Astrocyte (in vitro differentiated cells and primary cell): ENCODE measurements at regions not wholly inside any gene's neighbourhood (a gene's known extent, or its start where the extent isn't known, plus 50 kb on each side); places are given as distances from the start of the nearest gene placed in this dataset.

Experiments
- EZH2 ChIP-seq: IDR thresholded peaks from 2 replicates; pipeline ENCODE4 v1.6.1; 2012; ENCODE audit warnings: mild to moderate bottlenecking, low read length, inconsistent platforms; ENCODE audit not compliant: insufficient read depth
- TF ChIP-seq, protein P1 (sequence below): IDR thresholded peaks from 2 replicates; pipeline ENCODE4 v1.5.1; 2011; ENCODE audit warnings: low read depth, mild to moderate bottlenecking, inconsistent platforms, low read length, moderate library complexity; ENCODE audit not compliant: insufficient read depth

DNA sequence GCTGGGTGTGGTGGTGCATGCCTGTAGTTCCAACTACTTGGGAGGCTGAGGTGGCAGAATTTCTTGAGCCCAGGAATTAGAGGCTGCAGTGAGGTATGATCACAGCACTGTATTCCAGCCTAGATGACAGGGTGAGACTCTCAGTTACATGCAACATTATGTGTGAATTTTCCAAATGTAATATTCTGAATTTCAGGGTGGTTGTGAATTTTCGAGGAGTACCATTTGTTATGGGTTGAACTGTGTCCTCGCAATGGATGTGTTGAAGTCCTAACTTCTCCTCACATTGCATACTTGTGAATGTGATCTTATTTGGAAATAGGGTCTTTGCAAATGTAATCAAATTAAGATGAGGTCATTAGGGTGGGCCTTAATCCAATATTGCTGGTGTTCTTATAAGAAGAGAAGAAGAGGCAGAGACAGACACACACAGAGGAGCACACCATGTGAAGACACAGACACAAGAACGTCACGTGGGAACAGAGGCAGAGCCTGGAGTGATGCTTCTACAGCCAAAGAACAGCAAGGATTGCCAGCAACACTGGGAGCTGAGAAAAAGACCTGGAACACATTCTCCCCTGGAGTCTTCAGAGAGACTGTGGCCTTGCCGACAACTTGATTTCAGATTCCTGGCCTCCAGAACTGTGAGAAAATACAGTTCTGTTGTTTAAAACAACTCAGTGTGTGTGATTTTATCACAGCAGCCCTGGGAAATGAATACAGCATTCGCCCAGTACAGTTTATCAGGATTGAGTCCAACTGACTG lies 91.9 kb downstream of the ZNF783 start:
- TF ChIP-seq EZH2: no peak
- TF ChIP-seq, protein P1, sequence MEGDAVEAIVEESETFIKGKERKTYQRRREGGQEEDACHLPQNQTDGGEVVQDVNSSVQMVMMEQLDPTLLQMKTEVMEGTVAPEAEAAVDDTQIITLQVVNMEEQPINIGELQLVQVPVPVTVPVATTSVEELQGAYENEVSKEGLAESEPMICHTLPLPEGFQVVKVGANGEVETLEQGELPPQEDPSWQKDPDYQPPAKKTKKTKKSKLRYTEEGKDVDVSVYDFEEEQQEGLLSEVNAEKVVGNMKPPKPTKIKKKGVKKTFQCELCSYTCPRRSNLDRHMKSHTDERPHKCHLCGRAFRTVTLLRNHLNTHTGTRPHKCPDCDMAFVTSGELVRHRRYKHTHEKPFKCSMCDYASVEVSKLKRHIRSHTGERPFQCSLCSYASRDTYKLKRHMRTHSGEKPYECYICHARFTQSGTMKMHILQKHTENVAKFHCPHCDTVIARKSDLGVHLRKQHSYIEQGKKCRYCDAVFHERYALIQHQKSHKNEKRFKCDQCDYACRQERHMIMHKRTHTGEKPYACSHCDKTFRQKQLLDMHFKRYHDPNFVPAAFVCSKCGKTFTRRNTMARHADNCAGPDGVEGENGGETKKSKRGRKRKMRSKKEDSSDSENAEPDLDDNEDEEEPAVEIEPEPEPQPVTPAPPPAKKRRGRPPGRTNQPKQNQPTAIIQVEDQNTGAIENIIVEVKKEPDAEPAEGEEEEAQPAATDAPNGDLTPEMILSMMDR: no peak
